Activated CD4-positive, alpha-beta T cell treated with anti-CD3 and anti-CD28 coated beads, Interleukin-10, Interleukin-2, amounts not matched to agents 100 ng/mL and 50 ng/mL, durations not matched to agents 16 hours and 8 hours (primary cell): ENCODE measurements at regions not wholly inside any gene's neighbourhood (a gene's known extent, or its start where the extent isn't known, plus 50 kb on each side); places are given as distances from the start of the nearest gene placed in this dataset.
"Not testable (repeated sequence)": the region's sequence is repeated elsewhere in the genome, so short reads cannot be mapped to it uniquely, and the experiment has no call there.

Source experiments
- DNase-seq: peaks from one replicate; pipeline ENCODE4 v3.0.0-alpha.2; 2020

DNA sequence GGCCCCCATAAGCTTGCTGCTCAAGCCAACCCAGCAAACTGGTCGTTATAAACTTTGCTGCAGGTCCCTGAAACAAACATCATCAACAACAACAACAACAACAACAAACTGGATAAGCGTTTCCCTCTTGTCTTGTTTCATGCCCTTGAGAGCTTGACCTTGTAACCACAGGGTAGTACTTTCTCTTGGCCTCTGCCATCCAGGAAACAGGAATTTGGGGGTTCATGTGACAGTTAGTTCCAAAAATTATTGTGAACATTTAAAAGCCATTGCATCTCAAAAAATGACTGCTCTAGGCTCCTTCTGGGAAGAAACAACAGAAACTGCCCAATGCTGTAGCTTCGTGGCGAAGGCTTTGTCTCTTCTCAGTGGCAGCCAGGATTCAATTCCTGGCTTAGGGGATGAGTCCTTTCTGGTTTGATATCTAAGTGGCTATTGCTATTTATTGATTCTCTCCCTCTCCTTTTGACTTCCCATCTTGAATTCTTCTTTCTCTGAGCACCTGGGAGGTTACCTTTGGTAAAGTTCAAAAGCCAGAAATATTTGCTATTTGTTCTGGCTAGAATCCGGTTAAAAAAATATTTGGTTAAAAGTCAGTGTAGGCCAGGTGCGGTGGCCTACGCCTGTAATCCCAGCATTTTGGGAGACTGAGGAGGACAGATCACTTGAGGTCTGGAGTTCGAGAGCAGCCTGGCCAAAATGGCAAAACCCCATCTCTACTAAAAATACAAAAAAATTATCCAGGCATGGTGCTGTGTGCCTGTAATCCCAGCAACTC, 52.0 kb upstream of the CPM start:
- no peak for DNase-seq

DNA sequence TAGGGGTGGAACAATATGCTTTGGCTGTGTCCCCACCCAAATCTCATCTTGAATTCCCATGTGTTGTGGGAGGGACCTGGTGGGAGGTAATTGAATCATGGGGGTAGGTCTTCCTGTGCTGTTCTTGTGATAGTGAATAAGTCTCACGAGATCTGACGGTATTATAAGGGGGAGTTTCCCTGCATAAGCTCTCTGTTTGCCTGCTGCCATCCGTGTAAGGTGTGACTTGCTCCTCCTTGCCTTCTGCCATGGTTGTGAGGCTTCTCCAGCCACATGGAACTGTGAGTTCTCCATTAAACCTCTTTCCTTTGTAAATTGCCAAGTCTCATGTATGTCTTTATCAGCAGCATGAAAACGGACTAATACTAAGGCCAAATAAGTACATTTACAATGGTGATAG, 64.6 kb upstream of the CPM start:
- DNase-seq, result not testable (repeated sequence)

GRCh38 chr12:68998041-68998440, 65.1 kb upstream of the CPM start:
- DNase-seq, result no peak

DNA sequence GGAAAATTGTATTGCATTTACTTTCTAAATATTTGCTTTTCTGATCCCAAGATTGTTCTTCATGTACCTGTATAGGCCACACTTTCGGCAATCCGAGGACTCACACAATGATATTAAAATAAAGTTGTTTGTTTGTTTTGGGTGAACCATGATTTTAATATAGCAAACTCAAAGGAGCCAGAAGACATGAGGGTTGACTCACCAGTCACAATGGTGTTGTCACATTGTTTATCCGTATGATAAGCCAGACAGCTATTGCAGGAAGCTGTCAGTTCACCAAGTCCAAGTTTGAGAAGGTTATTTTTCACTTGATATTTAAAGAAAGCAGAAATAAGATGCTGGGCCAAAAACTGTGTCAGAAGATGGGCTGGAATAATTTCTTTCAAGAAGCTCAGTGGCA, 67.1 kb upstream of the CPM start:
- no peak for DNase-seq

DNA sequence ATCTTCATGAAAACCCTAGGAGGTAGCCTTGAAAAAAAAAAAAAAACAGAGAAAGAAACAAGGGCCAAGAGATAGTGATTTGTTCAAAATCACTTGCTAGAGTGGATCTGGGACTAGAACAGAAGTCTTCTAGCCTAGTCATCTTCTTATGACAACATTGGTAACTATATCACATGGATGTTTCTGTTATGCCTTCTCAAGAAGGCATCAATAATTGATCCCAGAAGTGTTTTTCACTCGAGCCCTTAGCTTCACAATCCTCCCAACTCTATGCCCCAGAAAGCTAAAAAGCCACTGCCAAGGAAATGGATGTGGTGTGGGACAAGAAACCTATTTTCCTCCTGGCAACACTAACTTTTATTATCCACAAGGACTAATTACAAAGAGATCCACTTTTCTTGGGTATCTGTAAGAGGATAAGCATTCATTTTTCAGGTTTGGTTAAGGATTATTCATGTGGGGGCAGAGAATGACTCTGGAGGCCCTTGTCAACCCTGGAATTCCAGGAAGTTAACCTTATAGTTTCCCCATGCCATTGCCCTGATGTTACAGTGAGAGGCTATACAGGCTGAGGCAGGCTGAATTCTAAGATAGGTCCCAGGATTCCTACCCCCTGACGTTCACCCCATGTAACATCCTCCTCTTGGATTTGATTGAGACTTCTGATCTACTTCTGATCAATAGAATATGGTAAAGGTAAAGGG, 67.7 kb upstream of the CPM start:
- no peak for DNase-seq

GRCh38 chr12:69001251-69001650, 68.3 kb upstream of the CPM start:
- no peak for DNase-seq

- DNase-seq, result no peak
Observed at GRCh38 chr12:69002969-69003368, 70.0 kb upstream of the CPM start.

GRCh38 chr12:69003991-69004390, 71.0 kb upstream of the CPM start:
- no peak for DNase-seq

GRCh38 chr12:69007101-69007854, 74.3 kb upstream of the CPM start:
- DNase-seq, result peak; percentile 10

- DNase-seq, result no peak
Observed at GRCh38 chr12:69007855-69008351, 74.9 kb upstream of the CPM start.

GRCh38 chr12:69008520-69008919, 75.5 kb upstream of the CPM start:
- DNase-seq, result no peak

DNA sequence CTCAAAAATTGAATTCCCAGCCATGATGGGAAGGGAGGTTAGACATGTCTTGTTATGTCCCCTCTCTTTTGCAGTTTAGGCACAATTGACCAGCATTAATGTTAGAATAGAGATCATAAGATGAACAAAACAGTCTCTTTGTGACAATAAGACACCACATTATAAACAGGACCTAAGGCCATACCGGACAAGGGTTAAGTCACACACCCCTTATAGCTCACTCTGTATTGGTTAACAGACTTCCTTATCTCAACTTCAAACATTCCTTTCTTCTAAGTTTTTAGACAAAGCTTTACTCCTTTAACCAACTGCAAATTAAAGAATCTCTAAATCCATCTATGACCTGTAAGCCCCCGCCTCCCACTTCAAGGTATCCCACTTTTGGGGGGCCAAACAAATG, 81.1 kb upstream of the CPM start:
- no peak for DNase-seq

DNA sequence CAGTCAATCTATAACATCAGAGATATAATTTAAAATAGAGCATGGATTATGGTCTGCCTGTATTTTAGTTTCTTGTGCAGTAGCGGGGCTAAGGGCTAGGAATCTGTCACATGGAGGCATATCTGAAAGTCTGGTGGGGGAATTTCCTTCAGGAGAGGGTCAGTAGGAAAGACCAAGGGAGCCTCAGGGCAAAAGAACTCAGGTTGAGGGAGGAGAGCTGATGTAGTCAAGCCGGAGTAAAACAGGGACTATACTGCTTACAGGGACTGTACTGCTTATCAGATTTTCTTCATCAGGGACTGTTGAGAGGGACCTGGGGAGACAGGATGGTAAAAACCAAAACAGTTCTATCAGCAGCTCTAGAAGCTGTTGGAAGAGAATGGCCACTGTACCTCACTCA, 82.0 kb upstream of the CPM start:
- no peak for DNase-seq

DNA sequence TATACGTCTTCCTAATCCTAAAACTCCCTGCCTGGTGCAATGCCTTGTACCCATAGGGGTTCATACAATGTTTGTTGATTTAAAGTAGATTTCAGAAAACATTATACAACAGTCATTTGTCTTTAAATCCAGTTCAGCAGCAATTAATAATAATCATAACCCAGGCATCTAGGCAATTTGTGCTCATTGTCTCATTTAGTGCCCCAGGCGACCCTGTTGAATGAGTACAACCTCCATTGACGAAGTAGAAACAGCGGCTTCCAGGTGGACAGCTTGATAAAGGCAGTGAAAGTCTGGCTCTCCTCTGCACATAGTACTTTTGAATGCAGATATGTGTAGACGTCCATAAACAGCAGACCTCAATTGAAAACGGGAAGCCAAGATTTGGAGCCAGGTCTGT, 82.9 kb upstream of the CPM start:
- no peak for DNase-seq

- DNase-seq, result no peak
Observed at GRCh38 chr12:69019082-69019481, 86.1 kb upstream of the CPM start.

- no peak for DNase-seq
Observed at GRCh38 chr12:69019910-69020309, 86.9 kb upstream of the CPM start.

DNA sequence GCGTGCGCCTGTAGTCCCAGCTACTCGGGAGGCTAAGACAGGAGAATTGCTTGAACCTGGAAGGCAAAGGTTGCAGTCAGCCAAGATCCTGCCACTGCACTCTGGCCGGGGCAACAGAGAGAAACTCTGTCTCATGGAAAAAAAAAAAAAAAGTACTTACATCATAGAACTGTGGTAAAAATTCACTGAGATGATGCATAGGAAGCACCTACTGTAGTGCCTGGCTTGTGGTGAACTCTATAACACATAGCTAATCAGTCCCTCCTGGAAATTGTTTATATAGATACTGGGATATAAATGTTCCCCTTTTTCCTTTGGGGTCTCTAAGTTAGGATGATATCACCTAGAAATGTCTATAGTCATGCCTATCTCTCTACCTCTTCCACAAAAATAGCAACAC, 89.7 kb upstream of the CPM start:
- no peak for DNase-seq

DNA sequence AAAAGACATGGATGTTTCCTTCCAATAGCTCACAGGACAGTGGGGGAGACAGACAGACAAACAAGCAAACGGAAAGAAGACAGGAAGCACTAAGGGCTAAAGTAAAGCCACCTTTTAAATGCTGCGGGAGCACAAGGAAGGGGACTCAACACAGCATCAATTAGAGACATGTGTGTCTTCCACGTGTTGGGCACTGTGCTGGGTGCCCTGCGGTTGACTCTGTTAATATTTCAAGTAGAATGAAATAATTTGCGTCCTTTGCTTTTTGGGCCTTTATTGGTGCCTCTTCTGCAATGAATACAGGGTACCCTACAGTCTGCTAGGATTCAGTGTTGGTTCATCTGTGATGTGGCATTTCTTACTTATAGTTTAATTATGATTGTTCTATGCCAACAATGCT, 90.9 kb upstream of the CPM start:
- DNase-seq, result no peak

- DNase-seq, result no peak
Observed at GRCh38 chr12:69024413-69024812, 91.4 kb upstream of the CPM start.

- DNase-seq, result no peak
Observed at GRCh38 chr12:69024907-69025306, 91.9 kb upstream of the CPM start.

- DNase-seq, result no peak
Observed at GRCh38 chr12:69026336-69026735, 93.4 kb upstream of the CPM start.

DNA sequence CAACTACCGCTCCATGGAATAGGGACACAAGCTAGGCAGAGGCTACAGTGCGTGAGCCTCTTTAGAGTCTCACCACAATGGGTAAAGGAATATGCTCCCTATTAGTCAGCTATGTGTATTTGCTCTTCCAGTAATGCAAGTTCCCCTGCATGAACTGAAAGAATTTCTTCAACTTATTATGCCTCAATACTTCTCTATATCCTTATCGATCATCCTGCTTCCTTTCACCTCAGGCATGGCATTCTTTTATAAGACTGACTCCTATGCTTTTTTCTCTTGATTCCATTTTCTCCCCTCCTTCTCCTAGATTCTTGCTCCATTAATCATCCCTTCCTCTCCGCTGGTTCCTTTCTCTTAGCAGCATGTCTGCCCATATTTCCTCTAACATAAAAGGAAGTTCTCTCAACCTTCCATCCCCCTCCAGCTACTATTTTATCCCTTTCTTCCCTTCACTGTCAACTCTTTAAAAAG, 94.5 kb upstream of the CPM start:
- no peak for DNase-seq

GRCh38 chr12:69028941-69029729, 96.2 kb upstream of the CPM start:
- DNase-seq, result no peak
